Body of pancreas (tissue), 4 donors: ENCODE measurements at regions not wholly inside any gene's neighbourhood (a gene's known extent, or its start where the extent isn't known, plus 50 kb on each side); places are given as distances from the start of the nearest gene placed in this dataset.

Experiments
- ATAC-seq: fragments of 150-250 bp; one replicate; pipeline ENCODE4 v1.9.1; 2016
- DNase-seq, 4 donors: peaks; one replicate each; pipeline ENCODE4 v3.0.0-alpha.2; 2019
- H3K27ac ChIP-seq, 4 donors: fragments of 200-600 bp; sonication (generic); 1 replicate in 3 of 4; 2 replicates in 1 of 4; pipeline versions ENCODE4 v1.5.1 to v1.6.1; 2016 to 2019; ENCODE audit warnings: mild to moderate bottlenecking in 1 of 4, mixed read lengths in 1 of 4, moderate library complexity in 1 of 4
- H3K27me3 ChIP-seq, 2 donors: fragments of 200-600 bp; sonication (generic); one replicate each; pipeline ENCODE4 v1.6.0; 2016; ENCODE audit warnings: mild to moderate bottlenecking in 1 of 2
- H3K36me3 ChIP-seq, 2 donors: fragments of 200-600 bp; sonication (generic); replicated peaks in 1 of 2; 2 replicates each; pipeline ENCODE4 v1.5.1; 2016; ENCODE audit warnings: low read depth in 2 of 2; ENCODE audit not compliant: insufficient read depth in 1 of 2
- H3K4me1 ChIP-seq: fragments of 200-600 bp; sonication (generic); one replicate; pipeline ENCODE4 v1.6.0; 2016
- H3K4me3 ChIP-seq, 2 donors: fragments of 200-600 bp; sonication (generic); 1 replicate in 1 of 2; 2 replicates in 1 of 2; pipeline ENCODE4 v1.5.1; 2016 to 2019
- H3K9me3 ChIP-seq, 3 donors: fragments of 200-600 bp; sonication (generic); 1 replicate in 2 of 3; 2 replicates in 1 of 3; pipeline ENCODE4 v1.5.1; 2016
- POLR2A ChIP-seq, 3 donors: fragments of 450-650 bp; IDR thresholded peaks; one replicate each; pipeline ENCODE4 v1.6.1; 2016; ENCODE audit warnings: antibody characterized with exemption in 3 of 3, mild to moderate bottlenecking in 2 of 3
- WGBS, 2 donors: methylation state at CpG; one replicate each; pipeline ENCODE4 v1.1.5; 2017; 5-methylcytosine and 5-hydroxymethylcytosine counted together
- intact Hi-C: fragments of 100-400 bp; cut with DNase I; formaldehyde crosslinking; loops from one replicate; pipeline ENCODE4 v1.15.1; 2023
- TF ChIP-seq, protein P1 (sequence below), 7 experiments: fragments of 450-650 bp in 4 of 7; fragments of 200-600 bp in 3 of 7; sonication (generic) in 3 of 7; IDR thresholded peaks; one replicate each; pipeline ENCODE4 v1.5.1; 2016 to 2019; ENCODE audit warnings: antibody characterized with exemption in 7 of 7

DNA sequence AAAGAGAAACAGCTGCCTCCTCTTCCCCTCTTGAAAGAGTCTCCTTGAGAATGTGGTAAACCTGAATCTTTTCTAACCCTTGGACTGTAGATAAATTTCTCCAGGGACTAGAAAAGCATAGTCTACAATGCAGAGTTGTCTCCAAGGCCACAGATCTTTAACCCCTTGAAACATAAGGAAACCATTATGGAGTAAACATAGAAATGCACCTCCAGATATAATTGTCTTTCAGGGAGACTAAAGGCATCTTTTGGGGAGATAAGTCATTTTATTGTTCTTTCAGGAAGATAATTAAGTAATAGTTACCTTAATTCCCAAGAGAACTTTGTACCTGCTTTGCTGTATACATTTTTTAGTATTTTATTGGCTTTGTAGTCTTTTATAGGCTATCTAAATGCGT lies 373.6 kb upstream of the GRIA1 start:
- ATAC-seq = no peak
- intact Hi-C loops = no loop called here
- H3K4me1 ChIP-seq = no peaks in the 10 kb centered on the region

DNA sequence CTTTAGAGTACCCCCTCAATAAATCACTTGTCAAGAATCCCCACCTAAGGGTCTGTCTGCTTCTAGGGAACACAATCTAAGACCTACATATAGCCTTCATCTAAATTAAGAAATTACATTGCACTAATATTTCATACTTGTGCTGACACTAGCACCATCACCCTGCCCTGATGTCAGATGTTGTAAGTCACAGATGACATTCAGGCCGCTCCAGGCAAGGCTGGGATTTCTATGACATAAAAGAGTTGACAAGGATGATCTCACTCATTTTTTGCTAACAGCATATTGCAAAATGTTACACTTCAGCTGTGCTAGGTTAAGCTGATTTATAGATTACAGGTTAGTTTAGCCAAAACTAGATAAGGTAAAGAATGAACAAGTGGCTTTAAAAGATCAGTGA lies 372.5 kb upstream of the GRIA1 start:
- no peaks in the 10 kb centered on the region for H3K27me3 ChIP-seq
- no peak for ATAC-seq
- no peak overlapping the region for H3K4me3 ChIP-seq
- H3K9me3 ChIP-seq = no peaks in the 10 kb centered on the region
- DNase-seq = no peak
- no peak overlapping the region for H3K27ac ChIP-seq
- WGBS, 2 donors = 91 to 95% methylated on average over 1 of the region's 1 CpG
- no peaks in the 10 kb centered on the region for H3K4me1 ChIP-seq
- intact Hi-C loops = no loop called here
- TF ChIP-seq POLR2A (IDR thresholded peaks at IDR 0.05) = no peak
- TF ChIP-seq, protein P1, sequence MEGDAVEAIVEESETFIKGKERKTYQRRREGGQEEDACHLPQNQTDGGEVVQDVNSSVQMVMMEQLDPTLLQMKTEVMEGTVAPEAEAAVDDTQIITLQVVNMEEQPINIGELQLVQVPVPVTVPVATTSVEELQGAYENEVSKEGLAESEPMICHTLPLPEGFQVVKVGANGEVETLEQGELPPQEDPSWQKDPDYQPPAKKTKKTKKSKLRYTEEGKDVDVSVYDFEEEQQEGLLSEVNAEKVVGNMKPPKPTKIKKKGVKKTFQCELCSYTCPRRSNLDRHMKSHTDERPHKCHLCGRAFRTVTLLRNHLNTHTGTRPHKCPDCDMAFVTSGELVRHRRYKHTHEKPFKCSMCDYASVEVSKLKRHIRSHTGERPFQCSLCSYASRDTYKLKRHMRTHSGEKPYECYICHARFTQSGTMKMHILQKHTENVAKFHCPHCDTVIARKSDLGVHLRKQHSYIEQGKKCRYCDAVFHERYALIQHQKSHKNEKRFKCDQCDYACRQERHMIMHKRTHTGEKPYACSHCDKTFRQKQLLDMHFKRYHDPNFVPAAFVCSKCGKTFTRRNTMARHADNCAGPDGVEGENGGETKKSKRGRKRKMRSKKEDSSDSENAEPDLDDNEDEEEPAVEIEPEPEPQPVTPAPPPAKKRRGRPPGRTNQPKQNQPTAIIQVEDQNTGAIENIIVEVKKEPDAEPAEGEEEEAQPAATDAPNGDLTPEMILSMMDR (IDR thresholded peaks at IDR 0.05) = no peak
- H3K36me3 ChIP-seq = no peaks in the 10 kb centered on the region

More for the DNA sequence above, 373.6 kb upstream of the GRIA1 start:
- H3K27ac ChIP-seq = no peak overlapping the region
- no peaks in the 10 kb centered on the region for H3K36me3 ChIP-seq
- TF ChIP-seq, protein P1 (IDR thresholded peaks at IDR 0.05) = no peak
- no peak for TF ChIP-seq POLR2A (IDR thresholded peaks at IDR 0.05)
- H3K4me3 ChIP-seq = no peak overlapping the region
- H3K9me3 ChIP-seq = no peaks in the 10 kb centered on the region
- H3K27me3 ChIP-seq = no peaks in the 10 kb centered on the region
- DNase-seq = no peak
- 36 to 37% methylated on average over 1 of the region's 1 CpG for WGBS, 2 donors

DNA sequence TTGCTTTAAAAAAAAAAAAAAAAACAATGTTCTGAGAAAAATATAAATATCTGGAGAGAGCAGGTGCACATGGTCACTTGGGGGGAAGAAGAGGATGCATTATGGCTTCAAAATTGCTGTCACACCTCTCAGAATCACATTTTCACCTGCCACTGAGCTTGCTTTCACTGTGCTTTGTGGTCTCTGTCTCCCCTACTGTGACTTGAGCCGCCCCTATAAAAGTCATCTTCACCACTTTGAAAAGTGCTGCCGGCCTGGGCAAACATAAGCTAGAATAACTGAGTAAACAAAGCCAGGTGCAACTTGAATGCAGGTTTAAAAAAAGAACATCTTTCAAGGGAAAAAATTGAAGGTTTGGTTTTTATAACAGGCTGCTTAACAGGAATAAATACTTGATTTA lies 368.1 kb upstream of the GRIA1 start:
- WGBS, 2 donors = 4 to 6% methylated on average over 2 of the region's 2 CpGs
- no peaks in the 10 kb centered on the region for H3K36me3 ChIP-seq
- no peaks in the 10 kb centered on the region for H3K27me3 ChIP-seq
- no peak for ATAC-seq
- H3K27ac ChIP-seq = no peak overlapping the region
- H3K4me1 ChIP-seq = no peaks in the 10 kb centered on the region
- DNase-seq = no peak
- no peaks in the 10 kb centered on the region for H3K9me3 ChIP-seq
- intact Hi-C loops = no loop called here
- H3K4me3 ChIP-seq = no peak overlapping the region
- TF ChIP-seq, protein P1 (IDR thresholded peaks at IDR 0.05) = no peak
- no peak for TF ChIP-seq POLR2A (IDR thresholded peaks at IDR 0.05)

DNA sequence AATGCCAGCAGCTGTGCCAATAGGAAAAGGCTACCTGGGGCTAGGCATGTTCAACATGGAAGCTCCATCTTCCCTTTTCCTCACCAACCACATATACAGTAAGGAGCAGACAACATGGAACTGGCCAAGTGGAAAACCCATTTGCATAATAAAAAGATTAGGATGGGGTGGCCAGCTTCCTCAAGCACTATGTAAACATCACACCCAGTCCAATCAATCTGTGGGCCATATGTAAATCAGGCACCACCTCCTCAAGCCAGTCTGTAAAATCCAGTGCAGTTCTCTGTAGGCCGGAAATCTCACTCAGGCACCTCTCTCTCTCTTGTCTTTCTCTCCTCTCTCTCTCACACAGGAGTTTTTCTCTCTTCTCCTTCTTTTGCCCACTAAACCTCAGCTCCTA lies 360.2 kb upstream of the GRIA1 start:
- intact Hi-C loops = no loop called here
- TF ChIP-seq, protein P1 (IDR thresholded peaks at IDR 0.05) = no peak
- TF ChIP-seq POLR2A (IDR thresholded peaks at IDR 0.05) = no peak
- DNase-seq (no peak), ATAC-seq (no peak)
- no peaks in the 10 kb centered on the region for H3K27me3 ChIP-seq
- H3K9me3 ChIP-seq = no peaks in the 10 kb centered on the region
- H3K36me3 ChIP-seq = no peaks in the 10 kb centered on the region
- H3K4me1 ChIP-seq = no peaks in the 10 kb centered on the region
- 60 to 94% methylated on average over 1 of the region's 1 CpG for whole genome bisulfite sequencing, 2 donors
- H3K27ac ChIP-seq = no peak overlapping the region
- no peak overlapping the region for H3K4me3 ChIP-seq

DNA sequence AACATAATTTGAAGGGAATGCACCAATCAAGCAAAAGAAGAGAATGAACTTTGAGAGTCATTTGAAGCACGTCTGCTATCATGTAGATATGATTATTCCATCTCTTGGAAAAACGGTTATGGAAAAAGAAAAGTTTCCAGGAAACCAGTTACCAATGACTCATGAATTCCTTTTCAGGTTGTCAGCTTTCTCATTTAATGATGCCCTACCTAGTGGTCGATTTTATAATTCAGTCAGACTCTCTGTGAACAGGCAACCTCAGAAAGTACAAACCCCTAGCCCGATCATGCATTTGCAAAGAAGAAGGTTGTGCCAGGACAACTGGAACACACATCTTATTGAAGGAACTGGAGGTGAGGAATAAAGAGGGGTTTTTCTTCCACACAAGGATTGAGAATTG lies 355.1 kb upstream of the GRIA1 start:
- no peak for DNase-seq
- Histone ChIP-seq H3K27me3 (no peaks in the 10 kb centered on the region), H3K4me1 (no peaks in the 10 kb centered on the region), H3K36me3 (no peaks in the 10 kb centered on the region), H3K4me3 (no peak overlapping the region), H3K27ac (no peak overlapping the region), H3K9me3 (no peaks in the 10 kb centered on the region)
- no peak for ATAC-seq
- TF ChIP-seq, protein P1 (IDR thresholded peaks at IDR 0.05) = no peak
- TF ChIP-seq POLR2A (IDR thresholded peaks at IDR 0.05) = no peak
- intact Hi-C loops = no loop called here
- WGBS, 2 donors = 35 to 39% methylated on average over 4 of the region's 4 CpGs
